ENCODE measurements at regions not wholly inside any gene's neighbourhood (a gene's known extent, or its start where the extent isn't known, plus 50 kb on each side); places are given as distances from the start of the nearest gene placed in this dataset.

GRCh38 chr14:101125719-101126651, 222.5 kb upstream of the RTL1 start:
- TF ChIP-seq GATA2 (IDR thresholded peaks at IDR 0.05; ENCODE audit: low read depth, low read length) (no peak), GATA3 (IDR thresholded peaks at IDR 0.05; ENCODE audit: low read depth, low read length) (no peak)
